MG63 (cell line): ENCODE measurements at regions not wholly inside any gene's neighbourhood (a gene's known extent, or its start where the extent isn't known, plus 50 kb on each side); places are given as distances from the start of the nearest gene placed in this dataset.

Experiments used
- DNase-seq: peaks from one replicate; pipeline ENCODE4 v3.0.0-alpha.2; 2020
- H3K27me3 ChIP-seq: fragments of 250-450 bp; sonication (Bioruptor Pico); 2 replicates; pipeline ENCODE4 v1.5.1; 2020; ENCODE audit warnings: mild to moderate bottlenecking, moderate library complexity
- H3K36me3 ChIP-seq: fragments of 250-450 bp; sonication (Bioruptor Pico); 2 replicates; pipeline ENCODE4 v1.5.1; 2020; ENCODE audit warnings: mild to moderate bottlenecking, moderate library complexity
- H3K4me3 ChIP-seq: fragments of 250-450 bp; sonication (Bioruptor Pico); 2 replicates; pipeline ENCODE4 v1.5.1; 2020; ENCODE audit warnings: mild to moderate bottlenecking, moderate library complexity
- H3K9me3 ChIP-seq: fragments of 250-450 bp; sonication (Bioruptor Pico); 2 replicates; pipeline ENCODE4 v1.5.1; 2020; ENCODE audit warnings: mild to moderate bottlenecking, moderate library complexity

DNA sequence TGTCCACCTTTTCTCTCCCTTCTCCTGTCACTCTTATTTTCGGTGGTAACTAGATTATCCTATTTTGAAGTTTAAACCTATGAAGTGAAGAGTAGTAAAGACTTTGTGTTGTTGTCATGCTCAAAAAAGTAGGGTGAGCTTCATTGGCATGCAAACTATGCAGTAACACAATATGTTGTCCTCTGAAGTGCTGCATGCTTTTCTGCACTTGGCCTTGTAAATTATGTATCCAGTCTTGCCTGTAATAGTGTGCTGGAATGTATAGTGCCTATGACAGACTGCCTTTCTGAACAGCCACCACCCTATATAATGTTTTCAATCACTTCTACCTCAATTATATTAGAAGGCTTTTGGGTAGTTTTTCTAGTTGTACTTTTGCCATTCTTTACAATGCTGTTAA, 1198.2 kb upstream of the PCDH20 start:
- Histone ChIP-seq H3K27me3 (no peaks in the 10 kb centered on the region), H3K4me3 (no peak overlapping the region), H3K36me3 (no peaks in the 10 kb centered on the region), H3K9me3 (no peaks in the 10 kb centered on the region)
- no peak for DNase-seq

DNA sequence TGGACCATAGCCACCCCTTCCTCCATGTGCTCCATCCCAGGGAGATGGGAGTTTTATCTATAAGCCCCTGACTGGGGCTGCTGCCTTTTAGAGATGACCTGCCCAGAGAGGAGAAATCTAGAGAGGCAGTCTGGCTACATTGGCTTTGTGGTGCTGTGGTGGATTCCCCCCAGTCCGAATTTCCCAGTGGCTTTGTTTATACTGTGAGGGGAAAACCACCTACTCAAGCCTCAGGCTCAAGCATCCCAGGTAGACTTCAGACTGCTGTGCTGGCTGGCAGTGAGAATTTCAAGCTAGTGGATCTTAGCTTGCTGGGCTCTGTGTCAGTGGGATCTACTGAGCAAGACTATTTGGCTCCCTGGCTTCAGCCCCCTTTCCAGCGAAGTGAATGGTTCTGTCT, 1195.7 kb upstream of the PCDH20 start:
- Histone ChIP-seq H3K36me3 (no peaks in the 10 kb centered on the region), H3K27me3 (no peaks in the 10 kb centered on the region), H3K4me3 (no peak overlapping the region), H3K9me3 (no peaks in the 10 kb centered on the region)
- no peak for DNase-seq

DNA sequence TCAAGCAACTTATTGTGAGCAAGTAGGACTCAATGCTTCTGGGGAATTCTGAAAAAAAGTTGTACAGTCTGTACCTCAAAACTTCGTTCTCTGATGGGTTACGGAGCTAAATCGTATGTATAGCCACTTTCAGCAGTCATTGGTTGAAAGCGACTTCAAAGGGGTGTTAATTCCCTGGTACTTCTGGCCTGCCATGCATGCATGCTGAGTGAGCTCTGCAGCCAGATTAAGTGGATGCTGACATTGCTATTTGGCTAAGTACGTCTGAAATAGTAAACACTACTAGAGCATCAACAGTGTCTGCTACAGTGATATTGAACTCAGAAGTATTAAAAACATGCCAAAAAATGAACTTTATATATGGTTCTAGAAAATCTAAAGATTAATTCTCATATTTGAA, 1183.1 kb upstream of the PCDH20 start:
- DNase-seq: no peak
- Histone ChIP-seq H3K9me3 (no peaks in the 10 kb centered on the region), H3K36me3 (no peaks in the 10 kb centered on the region), H3K27me3 (no peaks in the 10 kb centered on the region; the same call in 1 of the 2 replicates), H3K4me3 (no peak overlapping the region)

DNA sequence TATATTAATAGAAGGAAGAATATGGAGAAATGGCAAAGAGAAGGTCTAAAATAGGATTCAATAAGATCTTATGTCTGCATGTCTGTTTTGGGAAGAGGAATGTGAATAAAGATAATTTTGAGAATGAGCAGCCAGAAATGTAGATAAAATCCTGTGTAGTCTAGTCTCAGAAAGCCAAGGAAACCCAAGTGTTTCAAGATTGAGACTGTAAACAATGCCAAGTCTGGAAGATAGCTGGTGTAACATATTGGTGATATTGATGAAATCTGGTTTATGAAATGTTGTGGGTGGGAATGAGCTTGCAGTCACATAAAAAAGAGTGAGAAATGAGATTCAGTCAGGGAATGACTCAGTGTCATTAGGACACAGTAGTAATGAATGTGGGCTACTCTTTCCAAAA, 1180.3 kb upstream of the PCDH20 start:
- no peaks in the 10 kb centered on the region for H3K36me3 ChIP-seq
- no peaks in the 10 kb centered on the region for H3K9me3 ChIP-seq
- no peaks in the 10 kb centered on the region; the same call in 1 of the 2 replicates for H3K27me3 ChIP-seq
- no peak overlapping the region for H3K4me3 ChIP-seq
- no peak for DNase-seq

DNA sequence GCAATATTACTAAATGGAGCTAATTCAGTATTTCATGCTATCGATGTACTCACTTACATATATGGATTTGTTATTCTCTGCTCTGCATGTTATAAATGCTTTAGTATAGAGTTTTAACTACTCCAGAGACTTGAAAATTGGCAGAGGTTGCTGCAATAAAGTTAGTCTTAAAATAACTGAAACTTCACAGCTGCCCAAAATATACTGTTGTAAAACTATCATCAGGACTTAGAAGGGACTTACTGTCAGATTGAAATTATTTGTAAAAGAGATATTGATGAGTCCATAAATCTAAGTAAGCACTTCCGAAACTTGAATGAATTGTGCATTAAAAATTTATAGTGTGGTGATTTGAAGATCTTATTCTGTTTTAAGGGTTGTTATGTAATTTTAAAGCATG, 1178.2 kb upstream of the PCDH20 start:
- no peak overlapping the region for H3K4me3 ChIP-seq
- no peak for DNase-seq
- H3K9me3 ChIP-seq: no peaks in the 10 kb centered on the region
- H3K27me3 ChIP-seq: no peaks in the 10 kb centered on the region; the same call in 1 of the 2 replicates
- H3K36me3 ChIP-seq: no peaks in the 10 kb centered on the region

DNA sequence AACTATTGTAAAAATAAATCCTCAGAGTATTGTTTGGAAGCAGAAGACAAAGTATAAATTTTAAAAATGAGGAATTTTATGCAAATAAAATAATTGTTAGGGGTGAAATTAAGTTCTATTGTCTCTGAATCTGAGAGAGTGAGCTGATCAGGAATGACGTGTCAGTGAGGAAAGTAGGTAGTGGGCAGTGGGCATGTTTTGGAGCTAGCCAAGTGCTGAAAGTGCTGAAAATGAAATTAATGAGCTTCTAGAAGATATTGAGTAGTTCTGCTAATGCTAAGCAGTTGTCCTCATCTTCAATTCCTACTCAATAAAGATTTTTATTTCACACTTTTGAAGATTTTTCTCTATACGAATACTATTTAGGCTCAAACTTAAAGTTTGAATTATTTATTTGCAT, 1167.8 kb upstream of the PCDH20 start:
- Histone ChIP-seq H3K36me3 (no peaks in the 10 kb centered on the region), H3K9me3 (no peaks in the 10 kb centered on the region), H3K4me3 (no peak overlapping the region), H3K27me3 (no peaks in the 10 kb centered on the region)
- DNase-seq: no peak

DNA sequence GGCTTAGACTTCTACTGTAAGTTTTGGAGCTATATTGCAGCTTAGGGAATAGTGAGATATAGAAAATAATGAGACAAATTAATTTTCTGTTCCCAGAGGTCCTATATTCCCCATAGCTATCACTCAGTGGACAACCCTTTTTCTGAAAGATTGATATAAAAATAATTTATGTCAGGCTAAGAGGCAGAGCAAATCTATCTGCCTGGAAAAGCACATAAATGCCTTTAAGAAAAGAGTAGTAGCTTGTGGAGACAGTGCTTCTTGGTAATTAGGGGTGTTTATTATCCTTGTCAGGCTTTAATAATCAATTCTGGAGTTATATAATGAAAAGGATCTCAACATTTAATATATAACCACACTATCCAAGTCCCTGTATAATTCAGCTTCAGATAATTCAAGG, 1162.8 kb upstream of the PCDH20 start:
- Histone ChIP-seq H3K36me3 (no peaks in the 10 kb centered on the region), H3K9me3 (no peaks in the 10 kb centered on the region), H3K4me3 (no peak overlapping the region), H3K27me3 (no peaks in the 10 kb centered on the region)
- no peak for DNase-seq

DNA sequence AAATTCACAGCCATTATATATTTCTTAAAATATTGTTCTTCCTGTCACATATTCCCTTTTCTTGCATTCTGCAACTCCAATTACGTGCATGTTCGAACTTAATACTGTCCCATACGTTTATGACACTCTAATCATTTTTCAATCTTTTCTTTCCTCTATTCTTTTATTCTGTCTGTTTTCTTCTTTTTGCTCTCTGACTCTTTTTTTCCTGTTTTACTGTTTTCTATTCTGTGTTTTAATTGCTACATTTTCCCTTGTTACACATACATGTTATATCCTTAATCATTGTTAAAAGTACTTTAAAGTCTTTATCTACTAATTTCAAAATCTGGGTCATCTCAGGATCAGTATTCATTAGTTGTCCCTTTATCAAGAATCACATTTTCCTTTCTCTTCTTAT, 1149.1 kb upstream of the PCDH20 start:
- H3K9me3 ChIP-seq: no peaks in the 10 kb centered on the region

DNA sequence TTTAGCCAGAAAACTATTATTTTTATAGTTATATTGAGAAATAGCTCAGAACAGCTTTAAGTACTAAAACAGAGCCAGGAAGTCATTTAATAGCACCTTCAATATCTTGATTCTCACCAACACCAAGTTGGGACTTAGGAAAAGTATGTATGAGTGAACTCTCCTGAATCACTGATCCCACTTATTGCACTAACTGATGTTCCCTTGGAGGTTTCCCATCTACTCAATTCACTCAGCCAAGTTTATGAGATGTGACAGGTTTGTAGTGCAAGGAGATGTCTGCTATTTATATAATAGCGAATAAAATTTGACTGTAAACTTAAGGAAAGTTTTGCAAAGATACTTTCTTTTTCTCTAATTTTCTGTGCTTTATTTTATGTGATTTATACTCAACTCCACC, 1147.6 kb upstream of the PCDH20 start:
- Histone ChIP-seq H3K27me3 (no peaks in the 10 kb centered on the region), H3K4me3 (no peak overlapping the region), H3K9me3 (no peaks in the 10 kb centered on the region), H3K36me3 (no peaks in the 10 kb centered on the region)
- DNase-seq: no peak

More for the DNA sequence above, 1149.1 kb upstream of the PCDH20 start:
- Histone ChIP-seq H3K4me3 (no peak overlapping the region), H3K36me3 (no peaks in the 10 kb centered on the region), H3K27me3 (no peaks in the 10 kb centered on the region)
- DNase-seq: no peak

DNA sequence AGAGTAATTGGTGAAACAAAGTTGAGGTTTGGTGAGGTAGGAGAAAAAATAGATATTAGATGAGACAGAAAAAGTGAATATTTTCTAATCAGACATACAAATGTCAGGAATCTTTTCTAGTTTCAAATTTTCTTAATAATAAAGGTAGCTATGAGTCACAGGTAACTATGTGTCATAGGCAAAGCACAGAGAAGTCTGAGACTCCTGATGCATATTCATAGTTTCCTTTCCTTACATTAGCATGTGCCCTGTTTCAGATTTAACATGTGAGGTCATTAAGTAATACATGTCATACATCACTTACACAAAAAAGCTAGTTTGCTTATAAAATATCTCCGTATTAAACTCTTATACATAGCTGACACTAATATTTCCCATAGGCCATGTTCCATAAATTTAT, 1141.3 kb upstream of the PCDH20 start:
- H3K9me3 ChIP-seq: no peaks in the 10 kb centered on the region
- H3K27me3 ChIP-seq: no peaks in the 10 kb centered on the region
- H3K4me3 ChIP-seq: no peak overlapping the region
- DNase-seq: no peak
- no peaks in the 10 kb centered on the region for H3K36me3 ChIP-seq

DNA sequence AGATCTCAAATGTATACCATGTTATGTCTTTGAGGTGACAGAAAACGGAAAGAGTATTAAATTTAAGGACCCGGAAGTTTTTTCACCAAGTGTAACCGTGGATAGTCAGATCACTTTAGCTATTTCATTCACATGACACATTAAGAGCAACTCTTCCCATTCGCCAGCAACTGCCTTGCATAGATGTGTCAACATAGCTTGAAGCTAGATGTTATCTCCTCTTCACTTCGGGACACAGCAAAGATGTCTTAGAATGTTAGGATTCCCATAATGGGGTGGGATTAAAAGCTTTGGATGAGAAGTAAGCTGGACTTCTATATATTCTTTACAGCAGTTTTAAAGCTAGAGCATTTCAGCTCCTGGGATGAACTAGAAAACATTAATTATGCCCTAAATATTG, 1135.9 kb upstream of the PCDH20 start:
- no peak for DNase-seq
- H3K36me3 ChIP-seq: no peaks in the 10 kb centered on the region
- no peaks in the 10 kb centered on the region for H3K9me3 ChIP-seq
- no peak overlapping the region for H3K4me3 ChIP-seq
- no peaks in the 10 kb centered on the region for H3K27me3 ChIP-seq

DNA sequence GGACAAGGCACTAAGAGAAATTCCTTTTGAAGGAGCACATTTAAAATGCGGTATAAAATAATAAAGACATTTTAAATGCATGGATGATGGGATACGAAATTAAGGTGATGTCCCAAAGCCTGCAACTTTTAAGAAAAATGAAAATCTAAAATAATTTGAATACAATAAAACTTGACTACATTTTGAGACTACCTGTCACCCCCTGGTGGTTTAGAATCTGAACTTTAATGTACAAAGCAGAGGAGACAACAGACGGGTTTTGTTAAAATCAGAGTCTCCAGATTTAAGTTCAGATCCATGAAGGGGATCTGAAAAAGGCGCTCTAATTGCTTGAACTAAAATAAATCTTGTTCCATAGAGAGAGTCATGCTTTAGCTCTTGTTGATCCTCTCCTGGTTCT, 1129.3 kb upstream of the PCDH20 start:
- Histone ChIP-seq H3K4me3 (no peak overlapping the region), H3K27me3 (no peaks in the 10 kb centered on the region), H3K36me3 (no peaks in the 10 kb centered on the region), H3K9me3 (no peaks in the 10 kb centered on the region)
- DNase-seq: no peak

DNA sequence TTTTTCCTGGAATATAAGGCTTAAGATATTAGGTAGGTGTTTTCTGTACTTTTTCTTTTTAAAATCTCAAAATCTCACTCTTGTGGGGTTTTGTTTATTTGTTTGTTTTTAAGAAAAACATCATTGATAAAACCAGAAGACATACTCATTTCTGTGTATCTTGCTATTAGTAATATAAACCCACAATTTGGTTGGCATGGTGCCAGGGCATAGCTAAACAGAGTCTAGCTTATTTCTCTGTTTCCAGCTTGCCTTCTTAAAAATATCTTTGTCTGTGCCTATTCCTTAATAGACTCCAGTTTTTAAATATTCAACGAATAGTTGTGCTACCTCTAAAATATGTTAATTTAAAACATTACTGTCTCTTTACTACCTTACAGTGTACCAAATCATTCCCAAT, 1121.9 kb upstream of the PCDH20 start:
- Histone ChIP-seq H3K4me3 (no peak overlapping the region), H3K27me3 (no peaks in the 10 kb centered on the region; the same call in 1 of the 2 replicates), H3K9me3 (no peaks in the 10 kb centered on the region), H3K36me3 (no peaks in the 10 kb centered on the region)
- DNase-seq: no peak

DNA sequence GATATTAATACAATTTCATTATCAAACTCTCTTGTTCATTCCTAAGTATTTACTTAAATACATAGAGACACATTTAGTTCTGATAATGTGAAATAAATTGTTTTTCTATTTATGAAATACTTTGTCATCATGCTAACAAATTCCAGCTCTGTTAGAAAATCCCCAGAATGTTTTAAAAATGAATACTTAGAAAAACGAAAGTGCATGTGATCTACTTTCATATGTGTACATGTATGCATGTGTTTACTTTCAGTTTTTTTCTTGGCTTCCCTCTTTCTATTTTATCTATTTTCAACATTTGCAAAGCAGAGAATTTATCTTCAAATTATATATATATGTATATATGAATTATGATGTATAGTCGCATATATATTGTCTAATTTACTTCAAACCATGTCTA, 1110.0 kb upstream of the PCDH20 start:
- Histone ChIP-seq H3K9me3 (no peaks in the 10 kb centered on the region), H3K4me3 (no peak overlapping the region), H3K36me3 (no peaks in the 10 kb centered on the region), H3K27me3 (no peaks in the 10 kb centered on the region)
- DNase-seq: no peak

DNA sequence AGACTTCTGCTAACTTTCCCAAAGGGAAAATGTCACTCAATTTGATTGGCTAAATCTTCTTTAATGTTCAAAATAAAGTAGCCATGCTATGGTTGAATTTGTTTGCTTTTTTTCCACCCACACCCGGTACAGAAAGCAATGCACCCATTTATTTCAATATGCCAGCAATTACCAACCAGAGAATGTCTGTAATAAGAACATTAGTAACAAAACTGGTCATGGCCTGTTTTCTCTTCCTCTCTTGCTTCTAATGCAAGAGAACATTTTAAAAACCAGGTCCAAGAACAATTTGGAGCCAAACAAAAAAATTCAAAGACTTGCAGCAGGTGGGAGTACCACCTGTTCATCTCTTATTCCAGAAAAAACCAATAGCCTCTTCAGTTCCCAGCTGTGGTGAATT, 1108.8 kb upstream of the PCDH20 start:
- Histone ChIP-seq H3K4me3 (no peak overlapping the region), H3K27me3 (no peaks in the 10 kb centered on the region), H3K9me3 (no peaks in the 10 kb centered on the region), H3K36me3 (no peaks in the 10 kb centered on the region)
- DNase-seq: no peak

DNA sequence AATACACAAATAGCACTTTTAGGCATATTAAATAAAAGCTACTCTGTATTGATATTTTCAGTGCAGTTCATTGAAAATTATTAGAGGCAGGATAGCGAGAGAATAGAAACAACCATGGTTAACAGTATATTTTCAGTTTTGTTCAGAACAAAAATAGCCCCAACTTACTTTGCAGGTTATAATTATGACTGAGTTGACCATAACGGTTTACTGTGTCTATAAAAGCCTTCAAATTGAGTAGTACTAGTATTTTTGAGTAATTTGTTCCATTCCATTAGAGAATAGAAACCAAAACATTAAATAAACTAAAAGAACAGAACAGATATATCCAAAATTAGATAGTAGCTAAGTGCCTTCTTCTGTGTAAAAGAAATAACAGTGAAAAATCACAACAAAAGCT, 1108.4 kb upstream of the PCDH20 start:
- no peak for DNase-seq
- Histone ChIP-seq H3K4me3 (no peak overlapping the region), H3K9me3 (no peaks in the 10 kb centered on the region), H3K27me3 (no peaks in the 10 kb centered on the region), H3K36me3 (no peaks in the 10 kb centered on the region)

DNA sequence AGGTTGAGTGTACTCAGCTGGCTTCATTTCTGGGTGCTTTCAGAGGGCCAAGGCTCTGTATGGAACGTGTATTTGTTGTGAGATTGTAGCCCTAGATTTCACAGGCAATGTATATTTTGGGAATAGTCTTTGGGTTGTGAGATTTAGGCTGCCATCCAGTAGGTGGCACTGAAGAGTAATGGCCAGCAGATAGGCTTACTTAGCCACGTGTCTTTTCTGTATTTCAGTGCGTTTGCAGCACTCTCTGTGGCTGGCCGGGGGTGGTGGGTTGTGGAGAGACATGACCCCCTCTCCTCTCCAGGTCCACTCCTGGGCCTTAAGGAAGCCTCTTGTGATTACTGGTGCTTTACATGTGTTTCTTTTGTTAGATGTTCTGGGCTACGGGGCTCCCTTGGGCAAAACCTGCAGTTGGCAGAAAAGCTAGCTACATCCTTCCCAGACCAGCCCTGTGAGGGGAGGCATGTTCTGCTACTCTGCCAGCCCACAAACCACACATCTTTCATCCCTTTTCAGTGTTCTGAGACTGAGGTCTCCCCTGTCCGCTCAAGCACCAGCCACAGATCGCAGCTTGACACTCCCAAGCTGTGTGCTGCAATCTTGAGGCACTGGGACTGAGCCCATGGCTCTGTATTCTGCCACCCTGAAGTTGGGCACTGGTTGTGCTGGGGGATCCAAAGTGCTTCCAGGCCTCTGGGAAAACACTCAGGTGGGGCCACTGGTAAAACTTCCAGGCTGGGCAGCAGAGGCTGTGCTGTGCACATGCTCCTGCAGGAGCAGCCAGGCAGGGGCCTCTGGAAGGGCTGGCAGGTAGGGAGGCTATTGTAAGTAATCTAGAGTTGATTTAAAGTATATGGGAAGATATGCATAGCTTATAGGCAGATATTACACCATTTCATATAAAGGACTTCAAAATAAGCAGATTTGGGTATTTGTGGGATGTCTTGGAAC, 1096.8 kb upstream of the PCDH20 start:
- H3K36me3 ChIP-seq: no peaks in the 10 kb centered on the region
- H3K9me3 ChIP-seq: no peaks in the 10 kb centered on the region
- DNase-seq: peak; percentile 23
- H3K27me3 ChIP-seq: no peaks in the 10 kb centered on the region
- no peak overlapping the region for H3K4me3 ChIP-seq

DNA sequence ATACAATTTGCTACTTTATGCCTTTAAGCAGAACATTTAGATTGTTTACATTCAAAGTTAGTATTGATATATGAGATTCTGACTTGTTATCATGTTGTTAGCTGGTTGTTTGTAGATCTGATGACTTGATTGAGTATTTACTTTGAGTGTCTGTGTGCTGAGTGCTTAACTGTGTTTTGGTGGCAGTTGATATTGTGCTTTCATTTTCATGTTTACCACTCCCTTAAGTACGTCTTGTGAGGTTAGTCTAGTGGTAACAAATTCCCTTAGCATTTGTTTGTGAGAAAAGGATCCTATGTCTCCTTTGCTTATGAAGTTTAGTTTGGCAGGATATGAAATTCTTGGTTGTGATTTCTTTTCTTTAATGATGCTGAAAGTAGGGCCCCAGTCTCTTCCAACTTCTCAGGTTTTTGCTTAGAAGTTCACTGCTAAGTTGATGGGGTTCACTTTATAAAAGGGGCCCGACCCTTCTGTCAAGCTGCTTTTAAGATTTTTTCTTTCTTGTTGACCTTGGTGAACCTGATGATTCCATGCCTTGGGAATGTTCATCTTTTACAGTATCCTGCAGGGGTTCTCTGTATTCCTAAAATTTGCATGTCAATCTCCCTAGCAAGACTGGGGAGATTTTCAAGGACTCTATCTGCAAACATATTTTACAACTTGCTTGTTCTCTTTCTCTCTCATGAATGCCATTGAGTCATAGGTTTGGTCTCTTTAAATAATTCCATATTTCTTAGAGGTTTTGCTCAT, 1095.4 kb upstream of the PCDH20 start:
- no peak for DNase-seq
- Histone ChIP-seq H3K4me3 (no peak overlapping the region), H3K27me3 (no peaks in the 10 kb centered on the region), H3K9me3 (no peaks in the 10 kb centered on the region), H3K36me3 (no peaks in the 10 kb centered on the region)
